A549 (cell line): ENCODE measurements at regions not wholly inside any gene's neighbourhood (a gene's known extent, or its start where the extent isn't known, plus 50 kb on each side); places are given as distances from the start of the nearest gene placed in this dataset.

ENCODE experiments used
- MAFK ChIP-seq: fragments of 450-650 bp; IDR thresholded peaks from 2 replicates; pipeline ENCODE4 v1.6.1; 2014; ENCODE audit not compliant: partially characterized antibody
- TF ChIP-seq, protein P1 (sequence below): fragments of >200 bp; sonication (Bioruptor Twin); formaldehyde crosslinking; IDR thresholded peaks from 3 replicates; pipeline ENCODE4 v1.5.1; 2016
- TF ChIP-seq, protein P2 (sequence below): fragments of >200 bp; sonication (Bioruptor Twin); formaldehyde crosslinking; IDR thresholded peaks from 2 replicates; pipeline ENCODE4 v1.6.1; 2016

DNA sequence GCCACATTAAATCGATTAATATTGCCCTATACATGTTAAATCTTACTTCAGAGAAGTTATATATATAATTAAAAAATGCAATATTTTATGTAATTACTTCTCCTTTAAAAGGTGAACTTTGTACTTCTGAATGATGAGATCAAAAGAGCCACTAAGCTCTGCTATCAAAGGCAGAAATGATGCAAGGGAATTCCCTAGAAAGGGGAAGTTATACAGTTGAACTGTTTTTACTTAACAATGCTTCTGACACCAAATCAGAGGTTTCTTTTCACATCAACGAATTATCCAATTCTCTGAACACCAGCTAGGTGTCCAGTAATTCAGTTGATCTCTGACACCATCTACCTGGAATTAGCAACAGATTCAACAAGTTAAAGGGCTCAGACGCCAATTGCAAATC, 319.9 kb upstream of the TSHZ2 start:
- TF ChIP-seq, protein P1, sequence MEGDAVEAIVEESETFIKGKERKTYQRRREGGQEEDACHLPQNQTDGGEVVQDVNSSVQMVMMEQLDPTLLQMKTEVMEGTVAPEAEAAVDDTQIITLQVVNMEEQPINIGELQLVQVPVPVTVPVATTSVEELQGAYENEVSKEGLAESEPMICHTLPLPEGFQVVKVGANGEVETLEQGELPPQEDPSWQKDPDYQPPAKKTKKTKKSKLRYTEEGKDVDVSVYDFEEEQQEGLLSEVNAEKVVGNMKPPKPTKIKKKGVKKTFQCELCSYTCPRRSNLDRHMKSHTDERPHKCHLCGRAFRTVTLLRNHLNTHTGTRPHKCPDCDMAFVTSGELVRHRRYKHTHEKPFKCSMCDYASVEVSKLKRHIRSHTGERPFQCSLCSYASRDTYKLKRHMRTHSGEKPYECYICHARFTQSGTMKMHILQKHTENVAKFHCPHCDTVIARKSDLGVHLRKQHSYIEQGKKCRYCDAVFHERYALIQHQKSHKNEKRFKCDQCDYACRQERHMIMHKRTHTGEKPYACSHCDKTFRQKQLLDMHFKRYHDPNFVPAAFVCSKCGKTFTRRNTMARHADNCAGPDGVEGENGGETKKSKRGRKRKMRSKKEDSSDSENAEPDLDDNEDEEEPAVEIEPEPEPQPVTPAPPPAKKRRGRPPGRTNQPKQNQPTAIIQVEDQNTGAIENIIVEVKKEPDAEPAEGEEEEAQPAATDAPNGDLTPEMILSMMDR: no peak
- no peak for TF ChIP-seq MAFK
- TF ChIP-seq, protein P2, sequence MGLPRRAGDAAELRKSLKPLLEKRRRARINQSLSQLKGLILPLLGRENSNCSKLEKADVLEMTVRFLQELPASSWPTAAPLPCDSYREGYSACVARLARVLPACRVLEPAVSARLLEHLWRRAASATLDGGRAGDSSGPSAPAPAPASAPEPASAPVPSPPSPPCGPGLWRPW: no peak
